ENCODE measurements at regions not wholly inside any gene's neighbourhood (a gene's known extent, or its start where the extent isn't known, plus 50 kb on each side); places are given as distances from the start of the nearest gene placed in this dataset.

DNA sequence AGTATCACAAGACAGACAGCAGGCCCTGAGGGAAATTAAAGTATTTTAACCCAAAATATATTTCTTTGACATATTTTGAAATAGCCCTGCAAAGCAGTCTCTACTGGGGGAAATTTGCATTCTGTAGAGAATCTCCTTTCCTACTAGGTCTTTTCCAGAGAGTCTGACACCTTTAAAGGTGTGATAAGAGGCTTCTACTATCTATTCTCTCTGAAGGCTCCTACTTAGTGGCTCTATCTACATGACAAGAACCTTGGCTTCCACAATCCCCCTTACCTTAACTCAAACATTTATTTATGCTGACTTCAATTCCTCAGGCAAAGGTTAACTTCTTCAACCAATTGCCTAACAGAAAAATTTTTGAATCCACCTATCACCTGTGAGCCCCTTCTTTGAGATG lies 174.6 kb upstream of the GALNT5 start:
- H3K4me3 ChIP-seq (replicated peaks in 1 of 2; ENCODE audit: low read depth in 2 of 2, low read length in 2 of 2), result no peak overlapping the region
- TF ChIP-seq CTCF (IDR thresholded peaks at IDR 0.05; ENCODE audit: low read depth, low read length), result no peak
- DNase-seq (ENCODE audit: low read depth in 2 of 2), result no peak

DNA sequence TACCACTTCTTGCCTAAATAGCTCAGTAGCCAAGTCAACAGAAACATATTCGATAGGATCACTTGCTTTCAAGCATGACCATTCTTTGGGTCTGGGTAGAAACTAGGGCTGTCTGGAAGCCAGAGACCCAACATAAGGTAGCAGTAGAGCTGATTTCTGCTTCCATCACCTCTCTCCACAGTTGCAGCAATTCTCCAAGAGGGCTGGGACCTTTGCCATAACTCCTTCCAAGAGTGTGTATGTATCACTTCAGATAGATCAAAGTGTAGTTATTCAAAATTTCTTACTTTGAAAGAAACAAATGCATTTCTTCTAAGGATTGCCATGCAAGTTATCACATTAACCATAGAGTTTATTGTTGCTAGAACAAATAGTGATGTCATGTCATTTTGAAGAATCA lies 172.0 kb upstream of the GALNT5 start:
- no peak for DNase-seq (ENCODE audit: low read depth in 2 of 2)
- no peak overlapping the region for H3K4me3 ChIP-seq (replicated peaks in 1 of 2; ENCODE audit: low read depth in 2 of 2, low read length in 2 of 2)
- TF ChIP-seq CTCF (IDR thresholded peaks at IDR 0.05; ENCODE audit: low read depth, low read length), result no peak

DNA sequence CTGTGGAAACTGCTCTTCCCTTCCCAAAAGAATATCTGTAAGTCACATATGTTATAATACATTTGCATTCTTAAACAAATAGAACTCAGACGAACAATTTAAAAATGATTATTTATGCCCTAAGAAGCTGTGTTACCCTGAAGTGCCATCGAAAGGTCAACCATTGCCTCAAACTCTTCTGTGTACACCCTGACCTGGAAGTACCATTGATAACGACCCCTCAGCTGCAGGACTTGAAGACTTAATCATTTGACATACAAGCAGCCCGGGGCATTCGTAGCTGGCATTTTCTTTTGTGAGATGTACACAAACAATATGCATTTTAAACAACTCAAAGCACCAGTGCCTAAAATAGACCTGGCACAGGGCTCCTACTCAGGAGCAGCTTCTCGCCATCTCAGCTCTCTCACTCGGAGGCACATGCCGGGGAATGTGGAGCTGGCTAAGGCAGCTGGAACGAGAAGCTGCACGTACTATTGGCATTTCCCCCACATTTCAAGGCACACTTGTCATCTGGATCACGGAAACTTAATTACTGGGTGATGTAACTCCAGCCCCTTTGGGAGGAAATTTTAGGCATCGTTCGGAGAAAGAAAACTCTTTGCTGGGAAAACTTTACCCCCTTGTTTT lies 170.0 kb upstream of the GALNT5 start:
- peak; percentile 37 to 44 for DNase-seq (ENCODE audit: low read depth in 2 of 2)
- no peak for TF ChIP-seq CTCF (IDR thresholded peaks at IDR 0.05; ENCODE audit: low read depth, low read length)
- no peak overlapping the region for H3K4me3 ChIP-seq (replicated peaks in 1 of 2; ENCODE audit: low read depth in 2 of 2, low read length in 2 of 2)

DNA sequence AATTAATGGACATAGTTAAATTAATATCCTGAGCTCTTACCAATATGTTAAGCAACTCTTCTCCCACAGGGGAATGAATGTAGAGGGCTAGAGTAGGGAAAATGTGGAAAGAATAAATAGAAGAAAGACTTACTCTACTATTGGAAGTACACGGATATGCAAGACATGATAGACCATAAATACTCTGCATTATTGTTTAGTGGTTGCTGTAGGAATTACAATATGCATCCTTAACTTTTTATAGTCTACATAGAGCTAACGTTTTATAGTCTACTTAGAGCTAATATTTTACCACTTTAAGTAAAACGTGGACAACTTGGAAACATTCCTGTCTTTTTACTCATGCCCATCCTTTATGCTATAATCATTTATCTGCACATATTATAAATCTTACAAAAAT lies 163.8 kb upstream of the GALNT5 start:
- DNase-seq (ENCODE audit: low read depth in 2 of 2), result no peak
- H3K4me3 ChIP-seq (replicated peaks in 1 of 2; ENCODE audit: low read depth in 2 of 2, low read length in 2 of 2), result no peak overlapping the region
- TF ChIP-seq CTCF (IDR thresholded peaks at IDR 0.05; ENCODE audit: low read depth, low read length), result no peak

GRCh38 chr2:157105372-157105771 lies 152.1 kb upstream of the GALNT5 start:
- DNase-seq (ENCODE audit: low read depth in 2 of 2), result no peak
- no peak overlapping the region for H3K4me3 ChIP-seq (replicated peaks in 1 of 2; ENCODE audit: low read depth in 2 of 2, low read length in 2 of 2)
- no peak for TF ChIP-seq CTCF (IDR thresholded peaks at IDR 0.05; ENCODE audit: low read depth, low read length)

DNA sequence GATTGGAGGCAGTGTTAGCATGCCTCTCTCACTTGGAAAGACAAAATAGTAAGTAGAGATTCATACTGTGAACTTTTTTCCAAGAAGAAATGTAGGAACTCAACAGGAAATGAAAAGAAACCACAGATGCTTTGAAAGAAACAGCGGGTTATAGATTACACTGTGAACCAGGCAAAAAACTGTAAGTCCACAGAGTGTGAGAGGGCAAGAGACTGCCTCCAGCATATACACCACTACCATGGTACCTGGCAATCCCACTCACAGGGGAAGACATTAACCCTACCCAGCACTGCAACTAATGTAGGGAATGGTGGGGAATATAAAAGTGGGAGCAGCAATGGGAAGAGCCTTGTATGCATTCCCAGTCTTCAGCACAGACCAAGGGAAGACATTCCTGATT lies 150.6 kb upstream of the GALNT5 start:
- TF ChIP-seq CTCF (IDR thresholded peaks at IDR 0.05; ENCODE audit: low read depth, low read length), result no peak
- DNase-seq (ENCODE audit: low read depth in 2 of 2), result no peak
- H3K4me3 ChIP-seq (replicated peaks in 1 of 2; ENCODE audit: low read depth in 2 of 2, low read length in 2 of 2), result no peak overlapping the region

- TF ChIP-seq CTCF (IDR thresholded peaks at IDR 0.05; ENCODE audit: low read depth, low read length), result no peak
- DNase-seq (ENCODE audit: low read depth in 2 of 2), result peak in 1 of 2 donors; percentile 10
- no peak overlapping the region for H3K4me3 ChIP-seq (replicated peaks in 1 of 2; ENCODE audit: low read depth in 2 of 2, low read length in 2 of 2)
These were observed 150.0 kb upstream of the GALNT5 start for GRCh38 chr2:157107460-157107859.
